Neural progenitor cell (in vitro differentiated cells): ENCODE measurements at regions not wholly inside any gene's neighbourhood (a gene's known extent, or its start where the extent isn't known, plus 50 kb on each side); places are given as distances from the start of the nearest gene placed in this dataset.

Experiments used
- DNase-seq: peaks from one replicate; pipeline ENCODE4 v3.0.0-alpha.2; 2016; ENCODE audit warnings: low spot score
- H2AFZ ChIP-seq: fragments of 200-600 bp; sonication (generic); replicated peaks from 2 replicates; pipeline ENCODE4 v1.6.1; 2016; ENCODE audit warnings: antibody characterized with exemption
- H3F3A ChIP-seq: fragments of 200-600 bp; sonication (generic); 2 replicates; pipeline ENCODE4 v1.6.1; 2016; ENCODE audit warnings: antibody characterized with exemption, low read depth
- H3K27ac ChIP-seq: fragments of 200-600 bp; sonication (generic); 2 replicates; pipeline ENCODE4 v1.5.1; 2016; ENCODE audit warnings: mild to moderate bottlenecking
- H3K27me3 ChIP-seq: fragments of 200-600 bp; sonication (generic); 2 replicates; pipeline ENCODE4 v1.6.1; 2016; ENCODE audit warnings: mild to moderate bottlenecking, moderate library complexity
- H3K36me3 ChIP-seq: fragments of 200-600 bp; sonication (generic); 2 replicates; pipeline ENCODE4 v1.5.1; 2016
- H3K4me1 ChIP-seq: fragments of 200-600 bp; sonication (generic); 2 replicates; pipeline ENCODE4 v1.6.1; 2016; ENCODE audit warnings: mixed run types
- H3K4me2 ChIP-seq: fragments of 200-600 bp; sonication (generic); 2 replicates; pipeline ENCODE4 v1.6.1; 2016
- H3K4me3 ChIP-seq: fragments of 200-600 bp; sonication (generic); 2 replicates; pipeline ENCODE4 v1.5.1; 2016
- H3K79me2 ChIP-seq: fragments of 200-600 bp; sonication (generic); 2 replicates; pipeline ENCODE4 v1.6.1; 2016; ENCODE audit warnings: low read depth
- H3K9ac ChIP-seq: fragments of 200-600 bp; sonication (generic); 2 replicates; pipeline ENCODE4 v1.6.1; 2016
- H3K9me3 ChIP-seq: fragments of 200-600 bp; sonication (generic); 2 replicates; pipeline ENCODE4 v1.5.1; 2016; ENCODE audit warnings: low read depth
- H4K20me1 ChIP-seq: fragments of 200-600 bp; sonication (generic); 2 replicates; pipeline ENCODE4 v1.6.1; 2016; ENCODE audit warnings: low read depth
- H3K27ac Mint-ChIP-seq: 3 replicates; pipeline ENCODE4 v1.8.0; 2021; ENCODE audit warnings: mixed read lengths
- H3K27me3 Mint-ChIP-seq: 2 replicates; pipeline ENCODE4 v1.8.0; 2022; ENCODE audit warnings: low read depth, mild to moderate bottlenecking, inconsistent platforms, moderate library complexity, mixed read lengths; ENCODE audit not compliant: insufficient read depth
- H3K36me3 Mint-ChIP-seq: 3 replicates; pipeline ENCODE4 v1.8.0; 2021; ENCODE audit warnings: mixed read lengths
- H3K4me1 Mint-ChIP-seq: 3 replicates; pipeline ENCODE4 v1.8.0; 2021; ENCODE audit warnings: mixed read lengths
- H3K4me3 Mint-ChIP-seq: 3 replicates; pipeline ENCODE4 v1.8.0; 2021; ENCODE audit warnings: mild to moderate bottlenecking, moderate library complexity, mixed read lengths
- H3K9me3 Mint-ChIP-seq: 3 replicates; pipeline ENCODE4 v1.8.0; 2020; ENCODE audit warnings: mixed read lengths
- EZH2 ChIP-seq: fragments of 200-600 bp; sonication (generic); IDR thresholded peaks from 2 replicates; pipeline ENCODE4 v1.6.1; 2017; ENCODE audit warnings: antibody characterized with exemption, mild to moderate bottlenecking, moderate library complexity
- EZH2phosphoT487 ChIP-seq: fragments of 200-600 bp; sonication (generic); IDR thresholded peaks from 2 replicates; pipeline ENCODE4 v1.6.1; 2017; ENCODE audit warnings: antibody characterized with exemption
- TF ChIP-seq, protein P1 (sequence below): fragments of 200-600 bp; sonication (generic); IDR thresholded peaks from 2 replicates; pipeline ENCODE4 v1.5.1; 2017; ENCODE audit warnings: antibody characterized with exemption, mild to moderate bottlenecking

DNA sequence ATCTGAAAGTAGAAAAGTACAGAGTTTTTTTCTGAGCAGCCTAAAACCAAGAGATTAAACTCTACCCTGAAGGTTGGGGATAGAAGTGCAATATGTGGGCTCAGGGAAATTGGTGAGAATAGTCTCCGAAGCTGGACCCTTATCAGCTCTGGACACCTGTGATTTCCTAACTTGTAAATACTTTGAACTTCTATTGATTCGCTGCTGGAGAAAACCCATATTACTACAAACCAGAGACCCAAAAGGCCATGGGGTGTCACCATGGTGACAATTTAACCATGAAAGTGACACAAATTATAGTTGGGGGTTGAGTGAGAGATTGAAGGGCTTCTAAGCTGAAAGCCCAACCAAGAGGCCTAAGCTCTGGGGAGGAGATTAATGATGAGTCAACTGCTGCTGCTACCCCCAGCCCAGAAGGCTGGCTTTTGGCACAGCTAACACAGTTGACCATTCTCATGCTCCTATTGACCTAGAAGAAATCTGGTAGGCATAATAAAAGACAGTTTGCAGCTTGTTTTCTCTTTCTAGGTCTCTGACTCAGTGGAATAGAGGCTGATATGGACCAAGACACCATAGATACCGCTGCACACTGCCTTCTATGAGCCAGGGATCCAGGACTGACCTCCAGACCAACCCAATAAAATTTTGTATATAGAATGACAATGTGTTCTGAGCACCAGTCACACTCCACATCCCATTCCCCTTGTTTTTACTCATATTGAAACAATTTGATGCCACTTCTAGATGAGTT lies 131.9 kb upstream of the FNDC3A start:
- H3K36me3 Mint-ChIP-seq, result no peaks in the 10 kb centered on the region
- DNase-seq, result no peak
- Histone ChIP-seq H3K36me3 (no peaks in the 10 kb centered on the region), H2AFZ (no peak overlapping the region), H3K9ac (no peak overlapping the region), H3K4me1 (no peaks in the 10 kb centered on the region), H3K79me2 (no peaks in the 10 kb centered on the region), H3F3A (no peaks in the 10 kb centered on the region), H3K9me3 (no peaks in the 10 kb centered on the region), H3K4me3 (no peak overlapping the region), H4K20me1 (no peaks in the 10 kb centered on the region), H3K27me3 (no peaks in the 10 kb centered on the region), H3K27ac (no peak overlapping the region), H3K4me2 (no peak overlapping the region)
- H3K9me3 Mint-ChIP-seq, result peaks cover 4% of the 10 kb centered on the region
- TF ChIP-seq EZH2phosphoT487 (no peak), EZH2 (no peak)
- TF ChIP-seq, protein P1, sequence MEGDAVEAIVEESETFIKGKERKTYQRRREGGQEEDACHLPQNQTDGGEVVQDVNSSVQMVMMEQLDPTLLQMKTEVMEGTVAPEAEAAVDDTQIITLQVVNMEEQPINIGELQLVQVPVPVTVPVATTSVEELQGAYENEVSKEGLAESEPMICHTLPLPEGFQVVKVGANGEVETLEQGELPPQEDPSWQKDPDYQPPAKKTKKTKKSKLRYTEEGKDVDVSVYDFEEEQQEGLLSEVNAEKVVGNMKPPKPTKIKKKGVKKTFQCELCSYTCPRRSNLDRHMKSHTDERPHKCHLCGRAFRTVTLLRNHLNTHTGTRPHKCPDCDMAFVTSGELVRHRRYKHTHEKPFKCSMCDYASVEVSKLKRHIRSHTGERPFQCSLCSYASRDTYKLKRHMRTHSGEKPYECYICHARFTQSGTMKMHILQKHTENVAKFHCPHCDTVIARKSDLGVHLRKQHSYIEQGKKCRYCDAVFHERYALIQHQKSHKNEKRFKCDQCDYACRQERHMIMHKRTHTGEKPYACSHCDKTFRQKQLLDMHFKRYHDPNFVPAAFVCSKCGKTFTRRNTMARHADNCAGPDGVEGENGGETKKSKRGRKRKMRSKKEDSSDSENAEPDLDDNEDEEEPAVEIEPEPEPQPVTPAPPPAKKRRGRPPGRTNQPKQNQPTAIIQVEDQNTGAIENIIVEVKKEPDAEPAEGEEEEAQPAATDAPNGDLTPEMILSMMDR, result no peak
- peaks cover 20% of the 10 kb centered on the region for H3K4me1 Mint-ChIP-seq
- no peak overlapping the region for H3K4me3 Mint-ChIP-seq
- H3K27ac Mint-ChIP-seq, result peak overlapping the region; percentile 55
- peaks cover 3% of the 10 kb centered on the region for H3K27me3 Mint-ChIP-seq

DNA sequence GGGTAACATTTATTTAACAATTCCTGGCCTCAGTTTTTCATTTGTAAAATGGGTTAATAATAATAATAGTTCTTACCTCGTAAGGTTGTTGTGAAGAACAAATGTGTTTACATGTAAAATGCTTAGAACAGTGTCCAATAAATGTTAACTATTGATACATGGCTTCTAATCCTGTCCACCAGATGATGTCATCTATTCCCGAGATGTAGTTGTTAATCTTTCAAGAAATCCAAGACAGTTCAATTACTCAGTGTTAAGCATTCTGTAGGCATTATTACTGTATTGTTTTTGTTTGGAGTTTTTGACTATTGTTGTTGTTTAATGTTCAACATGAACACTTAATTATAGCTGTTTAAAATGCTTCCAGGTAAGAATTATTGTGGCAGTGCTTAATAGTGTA lies 131.0 kb upstream of the FNDC3A start:
- no peaks in the 10 kb centered on the region for H4K20me1 ChIP-seq
- peaks cover 24% of the 10 kb centered on the region for H3K4me1 Mint-ChIP-seq
- H3F3A ChIP-seq, result no peaks in the 10 kb centered on the region
- no peaks in the 10 kb centered on the region for H3K9me3 ChIP-seq
- H3K9ac ChIP-seq, result no peak overlapping the region
- H3K27ac ChIP-seq, result no peak overlapping the region
- no peaks in the 10 kb centered on the region for H3K36me3 ChIP-seq
- no peaks in the 10 kb centered on the region for H3K79me2 ChIP-seq
- no peaks in the 10 kb centered on the region for H3K27me3 ChIP-seq
- DNase-seq, result no peak
- H3K27me3 Mint-ChIP-seq, result peaks cover 3% of the 10 kb centered on the region
- TF ChIP-seq EZH2phosphoT487, result no peak
- TF ChIP-seq, protein P1, result no peak
- no peak for TF ChIP-seq EZH2
- no peak overlapping the region for H2AFZ ChIP-seq
- no peaks in the 10 kb centered on the region for H3K36me3 Mint-ChIP-seq
- H3K27ac Mint-ChIP-seq, result no peak overlapping the region
- H3K4me2 ChIP-seq, result no peak overlapping the region
- no peaks in the 10 kb centered on the region for H3K4me1 ChIP-seq
- peaks cover 10% of the 10 kb centered on the region for H3K9me3 Mint-ChIP-seq
- no peak overlapping the region for H3K4me3 ChIP-seq
- H3K4me3 Mint-ChIP-seq, result no peak overlapping the region

- Histone ChIP-seq H3K4me1 (no peaks in the 10 kb centered on the region), H2AFZ (no peak overlapping the region), H3K79me2 (no peaks in the 10 kb centered on the region), H3K27ac (no peak overlapping the region), H3K4me3 (no peak overlapping the region), H4K20me1 (no peaks in the 10 kb centered on the region), H3K36me3 (no peaks in the 10 kb centered on the region), H3K9me3 (no peaks in the 10 kb centered on the region), H3K4me2 (no peak overlapping the region), H3K27me3 (no peaks in the 10 kb centered on the region), H3F3A (no peaks in the 10 kb centered on the region), H3K9ac (no peak overlapping the region)
- no peak overlapping the region for H3K27ac Mint-ChIP-seq
- peaks cover 18% of the 10 kb centered on the region for H3K4me1 Mint-ChIP-seq
- H3K27me3 Mint-ChIP-seq, result peaks cover 3% of the 10 kb centered on the region
- TF ChIP-seq EZH2, result no peak
- TF ChIP-seq, protein P1, result no peak
- no peak for TF ChIP-seq EZH2phosphoT487
- no peak for DNase-seq
- no peak overlapping the region for H3K4me3 Mint-ChIP-seq
- peaks cover 2% of the 10 kb centered on the region for H3K36me3 Mint-ChIP-seq
- H3K9me3 Mint-ChIP-seq, result peaks cover 18% of the 10 kb centered on the region
Observed at GRCh38 chr13:48849515-48849914, 126.2 kb upstream of the FNDC3A start.
